ENCODE measurements at regions not wholly inside any gene's neighbourhood (a gene's known extent, or its start where the extent isn't known, plus 50 kb on each side); places are given as distances from the start of the nearest gene placed in this dataset.

- H3K36me3 ChIP-seq (ENCODE audit: control insufficient read depth, low read length) = no peaks in the 10 kb centered on the region
- no peaks in the 10 kb centered on the region for H3K27me3 ChIP-seq (ENCODE audit: control insufficient read depth, low read length)
- H3K9me2 ChIP-seq (replicated peaks; ENCODE audit: control insufficient read depth, low read length) = no peaks in the 10 kb centered on the region
- no peaks in the 10 kb centered on the region for H3F3A ChIP-seq (ENCODE audit: control insufficient read depth, insufficient read depth)
- TF ChIP-seq CTCF (IDR thresholded peaks at IDR 0.05; ENCODE audit: low read depth, low read length, poor library complexity, severe bottlenecking) = no peak
- no peak for TF ChIP-seq EZH2phosphoT487 (IDR thresholded peaks at IDR 0.05; ENCODE audit: borderline replicate concordance, low read length)
- no peaks in the 10 kb centered on the region for H3K4me1 ChIP-seq (ENCODE audit: control insufficient read depth, low read length)
- H3K4me2 ChIP-seq (ENCODE audit: low read length) = no peak overlapping the region
- no peaks in the 10 kb centered on the region for H4K20me1 ChIP-seq (ENCODE audit: control insufficient read depth, insufficient read depth, low read depth, low read length)
- no peak overlapping the region for H3K4me3 ChIP-seq (ENCODE audit: low read length)
- H3K79me2 ChIP-seq (ENCODE audit: control insufficient read depth, low read length) = no peaks in the 10 kb centered on the region
- H3K27ac ChIP-seq (ENCODE audit: low read depth, low read length) = no peak overlapping the region
- peaks cover 10% of the 10 kb centered on the region; the same call in 1 of the 2 replicates for H3K9me3 ChIP-seq (ENCODE audit: control insufficient read depth, insufficient read depth, low read length)
Measured at GRCh38 chr1:217965156-217965786, 319.8 kb upstream of the RRP15 start.

- H3K36me3 ChIP-seq (ENCODE audit: control insufficient read depth, low read length) = no peaks in the 10 kb centered on the region
- no peak overlapping the region for H3K4me3 ChIP-seq (ENCODE audit: low read length)
- peaks cover 10% of the 10 kb centered on the region; the same call in 1 of the 2 replicates for H3K9me3 ChIP-seq (ENCODE audit: control insufficient read depth, insufficient read depth, low read length)
- no peak overlapping the region for H3K4me2 ChIP-seq (ENCODE audit: low read length)
- no peaks in the 10 kb centered on the region for H3F3A ChIP-seq (ENCODE audit: control insufficient read depth, insufficient read depth)
- no peaks in the 10 kb centered on the region for H3K4me1 ChIP-seq (ENCODE audit: control insufficient read depth, low read length)
- H4K20me1 ChIP-seq (ENCODE audit: control insufficient read depth, insufficient read depth, low read depth, low read length) = no peaks in the 10 kb centered on the region
- no peaks in the 10 kb centered on the region for H3K9me2 ChIP-seq (replicated peaks; ENCODE audit: control insufficient read depth, low read length)
- no peaks in the 10 kb centered on the region for H3K79me2 ChIP-seq (ENCODE audit: control insufficient read depth, low read length)
- no peak for TF ChIP-seq CTCF (IDR thresholded peaks at IDR 0.05; ENCODE audit: low read depth, low read length, poor library complexity, severe bottlenecking)
- TF ChIP-seq EZH2phosphoT487 (IDR thresholded peaks at IDR 0.05; ENCODE audit: borderline replicate concordance, low read length) = no peak
- no peak overlapping the region for H3K27ac ChIP-seq (ENCODE audit: low read depth, low read length)
- H3K27me3 ChIP-seq (ENCODE audit: control insufficient read depth, low read length) = no peaks in the 10 kb centered on the region
Measured at GRCh38 chr1:217968085-217968484, 317.0 kb upstream of the RRP15 start.

GRCh38 chr1:217969428-217969827, 315.7 kb upstream of the RRP15 start:
- no peak for TF ChIP-seq CTCF (IDR thresholded peaks at IDR 0.05; ENCODE audit: low read depth, low read length, poor library complexity, severe bottlenecking)
- no peak for TF ChIP-seq EZH2phosphoT487 (IDR thresholded peaks at IDR 0.05; ENCODE audit: borderline replicate concordance, low read length)
- Histone ChIP-seq H3K27ac (ENCODE audit: low read depth, low read length) (no peak overlapping the region), H4K20me1 (ENCODE audit: control insufficient read depth, insufficient read depth, low read depth, low read length) (no peaks in the 10 kb centered on the region), H3K9me3 (ENCODE audit: control insufficient read depth, insufficient read depth, low read length) (peaks cover 10% of the 10 kb centered on the region; the same call in 1 of the 2 replicates), H3K27me3 (ENCODE audit: control insufficient read depth, low read length) (no peaks in the 10 kb centered on the region), H3K9me2 (replicated peaks; ENCODE audit: control insufficient read depth, low read length) (no peaks in the 10 kb centered on the region), H3K4me1 (ENCODE audit: control insufficient read depth, low read length) (no peaks in the 10 kb centered on the region), H3K4me3 (ENCODE audit: low read length) (no peak overlapping the region), H3F3A (ENCODE audit: control insufficient read depth, insufficient read depth) (no peaks in the 10 kb centered on the region), H3K79me2 (ENCODE audit: control insufficient read depth, low read length) (no peaks in the 10 kb centered on the region), H3K4me2 (ENCODE audit: low read length) (no peak overlapping the region), H3K36me3 (ENCODE audit: control insufficient read depth, low read length) (no peaks in the 10 kb centered on the region)
